ENCODE measurements at regions not wholly inside any gene's neighbourhood (a gene's known extent, or its start where the extent isn't known, plus 50 kb on each side); places are given as distances from the start of the nearest gene placed in this dataset.
A peak's percentile ranks its signal among the peaks of the same experiment; 100 is the strongest.
"Not testable (repeated sequence)": the region's sequence is repeated elsewhere in the genome, so short reads cannot be mapped to it uniquely, and the experiment has no call there.

- no peak for DNase-seq (ENCODE audit: low read depth)
Observed at GRCh38 chr22:22346401-22347107, 102.0 kb downstream of the VPREB1 start.

GRCh38 chr22:22348127-22348814 is 103.7 kb downstream of the VPREB1 start:
- no peak for DNase-seq (ENCODE audit: low read depth)

GRCh38 chr22:22348815-22349454 is 104.3 kb downstream of the VPREB1 start:
- DNase-seq (ENCODE audit: low read depth) = no peak

- no peak for DNase-seq (ENCODE audit: low read depth)
Observed at GRCh38 chr22:22349455-22349836, 104.9 kb downstream of the VPREB1 start.

GRCh38 chr22:22351366-22351765 is 106.8 kb downstream of the VPREB1 start:
- no peak for DNase-seq (ENCODE audit: low read depth)

- DNase-seq (ENCODE audit: low read depth) = no peak
Observed at GRCh38 chr22:22352371-22352999, 107.9 kb downstream of the VPREB1 start.

- no peak for DNase-seq (ENCODE audit: low read depth)
Observed at GRCh38 chr22:22355096-22355834, 110.7 kb downstream of the VPREB1 start.

GRCh38 chr22:22357024-22357883 is 112.7 kb downstream of the VPREB1 start:
- peak; percentile 25 for DNase-seq (ENCODE audit: low read depth)

GRCh38 chr22:22358152-22358551 is 113.6 kb downstream of the VPREB1 start:
- DNase-seq (ENCODE audit: low read depth) = no peak

- DNase-seq (ENCODE audit: low read depth) = no peak
Observed at GRCh38 chr22:22358686-22359085, 114.1 kb downstream of the VPREB1 start.

- DNase-seq (ENCODE audit: low read depth) = no peak
Observed at GRCh38 chr22:22359465-22359864, 114.9 kb downstream of the VPREB1 start.

- DNase-seq (ENCODE audit: low read depth) = no peak
Observed at GRCh38 chr22:22360014-22360413, 115.4 kb downstream of the VPREB1 start.

GRCh38 chr22:22362311-22362710 is 117.7 kb downstream of the VPREB1 start:
- DNase-seq (ENCODE audit: low read depth) = no peak

- no peak for DNase-seq (ENCODE audit: low read depth)
Observed at GRCh38 chr22:22362936-22363335, 118.3 kb downstream of the VPREB1 start.

GRCh38 chr22:22364207-22364606 is 119.6 kb downstream of the VPREB1 start:
- no peak for DNase-seq (ENCODE audit: low read depth)

GRCh38 chr22:22366537-22366936 is 122.0 kb downstream of the VPREB1 start:
- DNase-seq (ENCODE audit: low read depth) = no peak

GRCh38 chr22:22368516-22368915 is 123.9 kb downstream of the VPREB1 start:
- DNase-seq (ENCODE audit: low read depth) = no peak

GRCh38 chr22:22369219-22369963 is 124.8 kb downstream of the VPREB1 start:
- not testable (repeated sequence) for DNase-seq (ENCODE audit: low read depth)

- DNase-seq (ENCODE audit: low read depth) = no peak
Observed at GRCh38 chr22:22369964-22370270, 125.3 kb downstream of the VPREB1 start.

- no peak for DNase-seq (ENCODE audit: low read depth)
Observed at GRCh38 chr22:22371031-22371541, 126.5 kb downstream of the VPREB1 start.

Measured in stimulated activated CD8-positive, alpha-beta memory T cell treated with anti-CD3 and anti-CD28 coated beads, Interleukin-12 subunit alpha, Interleukin-12 subunit beta, amount 100 ng/mL, for 4 hours (primary cell).